Esophagus (tissue), 2 donors: ENCODE measurements at regions not wholly inside any gene's neighbourhood (a gene's known extent, or its start where the extent isn't known, plus 50 kb on each side); places are given as distances from the start of the nearest gene placed in this dataset.

Source experiments
- H3K27ac ChIP-seq, 2 donors: one replicate each; pipeline ENCODE4 v1.5.1; 2013; ENCODE audit warnings: low read depth in 2 of 2, mild to moderate bottlenecking in 2 of 2, inconsistent platforms in 1 of 2, low read length in 1 of 2, moderate library complexity in 1 of 2
- H3K27me3 ChIP-seq, 2 donors: one replicate each; pipeline ENCODE4 v1.6.1; 2013; ENCODE audit warnings: low read length in 2 of 2, control low read depth in 1 of 2, mild to moderate bottlenecking in 1 of 2; ENCODE audit not compliant: insufficient read depth in 2 of 2, control insufficient read depth in 1 of 2
- H3K36me3 ChIP-seq, 2 donors: one replicate each; pipeline ENCODE4 v1.6.1; 2013; ENCODE audit warnings: low read length in 1 of 2; ENCODE audit not compliant: control insufficient read depth in 2 of 2, insufficient read depth in 2 of 2
- H3K4me1 ChIP-seq, 2 donors: one replicate each; pipeline ENCODE4 v1.6.1; 2013; ENCODE audit warnings: low read length in 1 of 2; ENCODE audit not compliant: control insufficient read depth in 2 of 2, insufficient read depth in 2 of 2
- H3K4me3 ChIP-seq, 2 donors: one replicate each; pipeline ENCODE4 v1.5.1; 2013; ENCODE audit warnings: low read length in 2 of 2, mild to moderate bottlenecking in 2 of 2, low read depth in 1 of 2, moderate library complexity in 1 of 2
- H3K9me3 ChIP-seq, 2 donors: one replicate each; pipeline ENCODE4 v1.6.1; 2013; ENCODE audit warnings: mild to moderate bottlenecking in 2 of 2, low read depth in 1 of 2, low read length in 1 of 2, moderate library complexity in 1 of 2; ENCODE audit not compliant: control insufficient read depth in 2 of 2, insufficient read depth in 1 of 2
- WGBS, 2 donors: extraction: QIAGEN DNeasy Blood & Tissue Kit; methylation state at CpG; one replicate each; pipeline ENCODE4 v1.1.7; 2013; 5-methylcytosine and 5-hydroxymethylcytosine counted together
- donor health status: healthy with polysubstance abuse.
- donor health status: Bipolar disorder and iron deficiency.

GRCh38 chr2:120624738-120625446 lies 110.8 kb upstream of the GLI2 start:
- Histone ChIP-seq H3K4me1 (no peaks in the 10 kb centered on the region), H3K4me3 (no peak overlapping the region), H3K27me3 (no peaks in the 10 kb centered on the region), H3K27ac (no peak overlapping the region), H3K9me3 (peaks cover 3 to 10% of the 10 kb centered on the region in 2 donors), H3K36me3 (no peaks in the 10 kb centered on the region)
- WGBS, 2 donors: 74 to 80% methylated on average over 15 of the region's 15 CpGs

GRCh38 chr2:120625865-120626560 lies 109.7 kb upstream of the GLI2 start:
- no peak overlapping the region for H3K27ac ChIP-seq
- no peaks in the 10 kb centered on the region for H3K36me3 ChIP-seq

GRCh38 chr2:120626566-120626965 lies 109.1 kb upstream of the GLI2 start:
- peaks cover 3 to 10% of the 10 kb centered on the region in 2 donors for H3K9me3 ChIP-seq
- no peaks in the 10 kb centered on the region for H3K27me3 ChIP-seq
- H3K4me1 ChIP-seq: no peaks in the 10 kb centered on the region
- WGBS, 2 donors: 72 to 79% methylated on average over 6 of the region's 6 CpGs
- H3K4me3 ChIP-seq: no peak overlapping the region
- H3K36me3 ChIP-seq: no peaks in the 10 kb centered on the region
- H3K27ac ChIP-seq: no peak overlapping the region

More at GRCh38 chr2:120625865-120626560, 109.7 kb upstream of the GLI2 start:
- Histone ChIP-seq H3K4me1 (no peaks in the 10 kb centered on the region), H3K27me3 (no peaks in the 10 kb centered on the region), H3K4me3 (no peak overlapping the region), H3K9me3 (peaks cover 3 to 10% of the 10 kb centered on the region in 2 donors)
- WGBS, 2 donors: 71 to 79% methylated on average over 9 of the region's 9 CpGs

GRCh38 chr2:120628248-120628647 lies 107.4 kb upstream of the GLI2 start:
- WGBS, 2 donors: 80 to 83% methylated on average over 3 of the region's 3 CpGs
- no peaks in the 10 kb centered on the region for H3K36me3 ChIP-seq

GRCh38 chr2:120629241-120629895 lies 106.3 kb upstream of the GLI2 start:
- Histone ChIP-seq H3K27me3 (no peaks in the 10 kb centered on the region), H3K4me3 (no peak overlapping the region), H3K4me1 (no peaks in the 10 kb centered on the region), H3K9me3 (peaks cover 0 to 7% of the 10 kb centered on the region in 2 donors), H3K36me3 (no peaks in the 10 kb centered on the region), H3K27ac (no peak overlapping the region)
- 91% methylated on average over 6 to 8 of the region's 8 CpGs for WGBS, 2 donors

More at GRCh38 chr2:120628248-120628647, 107.4 kb upstream of the GLI2 start:
- no peak overlapping the region for H3K27ac ChIP-seq
- H3K4me1 ChIP-seq: no peaks in the 10 kb centered on the region
- no peaks in the 10 kb centered on the region for H3K27me3 ChIP-seq
- peaks cover 0 to 7% of the 10 kb centered on the region in 2 donors for H3K9me3 ChIP-seq
- no peak overlapping the region for H3K4me3 ChIP-seq

GRCh38 chr2:120630031-120630701 lies 105.5 kb upstream of the GLI2 start:
- Histone ChIP-seq H3K36me3 (no peaks in the 10 kb centered on the region), H3K4me1 (no peaks in the 10 kb centered on the region), H3K27me3 (no peaks in the 10 kb centered on the region), H3K4me3 (no peak overlapping the region), H3K9me3 (peaks cover 0 to 7% of the 10 kb centered on the region in 2 donors), H3K27ac (no peak overlapping the region)
- WGBS, 2 donors: 70 to 77% methylated on average over 10 of the region's 10 CpGs

- no peak overlapping the region for H3K27ac ChIP-seq
- H3K36me3 ChIP-seq: no peaks in the 10 kb centered on the region
- H3K27me3 ChIP-seq: no peaks in the 10 kb centered on the region
- peaks cover 0 to 7% of the 10 kb centered on the region in 2 donors for H3K9me3 ChIP-seq
- WGBS, 2 donors: 78 to 81% methylated on average over 4 of the region's 4 CpGs
- no peak overlapping the region for H3K4me3 ChIP-seq
- H3K4me1 ChIP-seq: no peaks in the 10 kb centered on the region
These were observed 104.4 kb upstream of the GLI2 start for GRCh38 chr2:120631236-120631635.

GRCh38 chr2:120631724-120632123 lies 103.9 kb upstream of the GLI2 start:
- Histone ChIP-seq H3K4me3 (no peak overlapping the region), H3K27ac (no peak overlapping the region), H3K27me3 (no peaks in the 10 kb centered on the region), H3K9me3 (peaks cover 0 to 7% of the 10 kb centered on the region in 2 donors), H3K4me1 (no peaks in the 10 kb centered on the region), H3K36me3 (no peaks in the 10 kb centered on the region)
- 74 to 75% methylated on average over 3 of the region's 3 CpGs for WGBS, 2 donors
